Activated CD4-positive, alpha-beta T cell treated with anti-CD3 and anti-CD28 coated beads, Interleukin-2, amount 10 ng/mL, durations not matched to agents 7 days and 5 days (primary cell): ENCODE measurements at regions not wholly inside any gene's neighbourhood (a gene's known extent, or its start where the extent isn't known, plus 50 kb on each side); places are given as distances from the start of the nearest gene placed in this dataset.

Source experiments
- CTCF ChIA-PET: fragments of 350-600 bp; sonication (Branson Sonifier 250); formaldehyde crosslinking; loops from one replicate; lab custom pipeline; 2021; ENCODE audit warnings: antibody characterized with exemption; lab: Charles Lee
- POLR2A ChIA-PET: fragments of 350-600 bp; sonication (Branson Sonifier 250); formaldehyde crosslinking; loops from one replicate; lab custom pipeline; 2021; ENCODE audit warnings: antibody characterized with exemption; lab: Charles Lee
- DNase-seq: peaks from one replicate; pipeline ENCODE4 v3.0.0-alpha.2; 2020
- H3K27ac Mint-ChIP-seq: one replicate; pipeline ENCODE4 v1.8.0; 2021; ENCODE audit warnings: mild to moderate bottlenecking, moderate library complexity, mixed read lengths
- H3K27me3 Mint-ChIP-seq: one replicate; pipeline ENCODE4 v1.8.0; 2021; ENCODE audit warnings: mixed read lengths
- H3K36me3 Mint-ChIP-seq: one replicate; pipeline ENCODE4 v1.8.0; 2021; ENCODE audit warnings: low read depth, mixed read lengths
- H3K4me1 Mint-ChIP-seq: one replicate; pipeline ENCODE4 v1.8.0; 2021; ENCODE audit warnings: mixed read lengths
- H3K4me3 Mint-ChIP-seq: one replicate; pipeline ENCODE4 v1.8.0; 2021; ENCODE audit warnings: mild to moderate bottlenecking, moderate library complexity, mixed read lengths
- H3K9me3 Mint-ChIP-seq: one replicate; pipeline ENCODE4 v1.8.0; 2021; ENCODE audit warnings: mixed read lengths

GRCh38 chr5:26662806-26663360, 375.5 kb downstream of the CDH9 start:
- H3K36me3 Mint-ChIP-seq = no peaks in the 10 kb centered on the region
- POLR2A ChIA-PET = no interaction called here
- CTCF ChIA-PET = no interaction called here
- peaks cover 3% of the 10 kb centered on the region for H3K9me3 Mint-ChIP-seq
- no peak for DNase-seq
- no peak overlapping the region for H3K27ac Mint-ChIP-seq
- no peaks in the 10 kb centered on the region for H3K4me1 Mint-ChIP-seq
- H3K27me3 Mint-ChIP-seq = no peaks in the 10 kb centered on the region
- H3K4me3 Mint-ChIP-seq = no peak overlapping the region

GRCh38 chr5:26660116-26660515, 378.3 kb downstream of the CDH9 start:
- Mint-ChIP-seq H3K4me3 (no peak overlapping the region), H3K4me1 (no peaks in the 10 kb centered on the region), H3K9me3 (peaks cover 14% of the 10 kb centered on the region), H3K27me3 (no peaks in the 10 kb centered on the region), H3K27ac (no peak overlapping the region), H3K36me3 (no peaks in the 10 kb centered on the region)
- DNase-seq = no peak
- ChIA-PET POLR2A (no interaction called here), CTCF (no interaction called here)

GRCh38 chr5:26649000-26649399, 389.4 kb downstream of the CDH9 start:
- peaks cover 4% of the 10 kb centered on the region for H3K9me3 Mint-ChIP-seq
- no peaks in the 10 kb centered on the region for H3K4me1 Mint-ChIP-seq
- ChIA-PET POLR2A (no interaction called here), CTCF (no interaction called here)
- no peaks in the 10 kb centered on the region for H3K27me3 Mint-ChIP-seq
- no peak for DNase-seq
- H3K4me3 Mint-ChIP-seq = no peak overlapping the region
- no peak overlapping the region for H3K27ac Mint-ChIP-seq
- no peaks in the 10 kb centered on the region for H3K36me3 Mint-ChIP-seq

- no peak overlapping the region for H3K4me3 Mint-ChIP-seq
- H3K9me3 Mint-ChIP-seq = peaks cover 8% of the 10 kb centered on the region
- H3K36me3 Mint-ChIP-seq = no peaks in the 10 kb centered on the region
- H3K27ac Mint-ChIP-seq = no peak overlapping the region
- ChIA-PET CTCF (no interaction called here), POLR2A (no interaction called here)
- H3K4me1 Mint-ChIP-seq = no peaks in the 10 kb centered on the region
- H3K27me3 Mint-ChIP-seq = no peaks in the 10 kb centered on the region
- DNase-seq = no peak
Measured at GRCh38 chr5:26647781-26648180, 390.6 kb downstream of the CDH9 start.

GRCh38 chr5:26645659-26646058, 392.7 kb downstream of the CDH9 start:
- POLR2A ChIA-PET = no interaction called here
- no peak overlapping the region for H3K4me3 Mint-ChIP-seq
- no peaks in the 10 kb centered on the region for H3K27me3 Mint-ChIP-seq
- no peak overlapping the region for H3K27ac Mint-ChIP-seq
- no peak for DNase-seq
- CTCF ChIA-PET = no interaction called here
- H3K4me1 Mint-ChIP-seq = no peaks in the 10 kb centered on the region
- no peaks in the 10 kb centered on the region for H3K36me3 Mint-ChIP-seq
- peaks cover 15% of the 10 kb centered on the region for H3K9me3 Mint-ChIP-seq

- H3K9me3 Mint-ChIP-seq = peaks cover 18% of the 10 kb centered on the region
- no peaks in the 10 kb centered on the region for H3K27me3 Mint-ChIP-seq
- H3K36me3 Mint-ChIP-seq = no peaks in the 10 kb centered on the region
- H3K4me1 Mint-ChIP-seq = no peaks in the 10 kb centered on the region
- no peak overlapping the region for H3K4me3 Mint-ChIP-seq
- DNase-seq = no peak
- CTCF ChIA-PET = no interaction called here
- no peak overlapping the region for H3K27ac Mint-ChIP-seq
- POLR2A ChIA-PET = no interaction called here
Measured at GRCh38 chr5:26641492-26641891, 396.9 kb downstream of the CDH9 start.

GRCh38 chr5:26625099-26625498, 413.3 kb downstream of the CDH9 start:
- no peaks in the 10 kb centered on the region for H3K27me3 Mint-ChIP-seq
- ChIA-PET POLR2A (no interaction called here), CTCF (no interaction called here)
- H3K9me3 Mint-ChIP-seq = no peaks in the 10 kb centered on the region
- DNase-seq = no peak
- H3K4me1 Mint-ChIP-seq = no peaks in the 10 kb centered on the region
- no peak overlapping the region for H3K27ac Mint-ChIP-seq
- H3K4me3 Mint-ChIP-seq = no peak overlapping the region
- H3K36me3 Mint-ChIP-seq = no peaks in the 10 kb centered on the region

- CTCF ChIA-PET = no interaction called here
- Mint-ChIP-seq H3K27ac (no peak overlapping the region), H3K36me3 (no peaks in the 10 kb centered on the region), H3K4me1 (no peaks in the 10 kb centered on the region), H3K9me3 (peaks cover 2% of the 10 kb centered on the region), H3K27me3 (no peaks in the 10 kb centered on the region), H3K4me3 (no peak overlapping the region)
- POLR2A ChIA-PET = no interaction called here
- DNase-seq = no peak
Measured at GRCh38 chr5:26622947-26623346, 415.4 kb downstream of the CDH9 start.

- DNase-seq = no peak
- Mint-ChIP-seq H3K27me3 (no peaks in the 10 kb centered on the region), H3K4me3 (no peak overlapping the region), H3K4me1 (no peaks in the 10 kb centered on the region), H3K9me3 (peaks cover 13% of the 10 kb centered on the region), H3K27ac (no peak overlapping the region), H3K36me3 (no peaks in the 10 kb centered on the region)
- CTCF ChIA-PET = no interaction called here
- POLR2A ChIA-PET = no interaction called here
Measured at GRCh38 chr5:26610577-26610976, 427.8 kb downstream of the CDH9 start.

GRCh38 chr5:26601563-26601962, 436.8 kb downstream of the CDH9 start:
- H3K27me3 Mint-ChIP-seq = no peaks in the 10 kb centered on the region
- no peaks in the 10 kb centered on the region for H3K36me3 Mint-ChIP-seq
- CTCF ChIA-PET = interaction anchor here (0.7 kb wide), 1 partner anchor 12 kb away, joined by 3 read pairs; no protein-coding TSS in a partner anchor
- no peaks in the 10 kb centered on the region for H3K4me1 Mint-ChIP-seq
- peaks cover 11% of the 10 kb centered on the region for H3K9me3 Mint-ChIP-seq
- POLR2A ChIA-PET = no interaction called here
- H3K4me3 Mint-ChIP-seq = no peak overlapping the region
- H3K27ac Mint-ChIP-seq = no peak overlapping the region
- no peak for DNase-seq

GRCh38 chr5:26582350-26583045, 455.9 kb downstream of the CDH9 start:
- Mint-ChIP-seq H3K9me3 (peaks cover 8% of the 10 kb centered on the region), H3K27ac (no peak overlapping the region), H3K27me3 (no peaks in the 10 kb centered on the region), H3K4me3 (no peak overlapping the region), H3K36me3 (no peaks in the 10 kb centered on the region), H3K4me1 (no peaks in the 10 kb centered on the region)
- DNase-seq = no peak
- CTCF ChIA-PET = no interaction called here
- POLR2A ChIA-PET = no interaction called here

- Mint-ChIP-seq H3K27ac (no peak overlapping the region), H3K9me3 (peaks cover 8% of the 10 kb centered on the region), H3K4me3 (no peak overlapping the region), H3K36me3 (no peaks in the 10 kb centered on the region), H3K4me1 (no peaks in the 10 kb centered on the region), H3K27me3 (no peaks in the 10 kb centered on the region)
- DNase-seq = no peak
- CTCF ChIA-PET = no interaction called here
- POLR2A ChIA-PET = no interaction called here
Measured at GRCh38 chr5:26579712-26580111, 458.7 kb downstream of the CDH9 start.

GRCh38 chr5:26578002-26578401, 460.4 kb downstream of the CDH9 start:
- Mint-ChIP-seq H3K36me3 (no peaks in the 10 kb centered on the region), H3K27ac (no peak overlapping the region)
- CTCF ChIA-PET = no interaction called here

GRCh38 chr5:26572480-26572879, 465.9 kb downstream of the CDH9 start:
- POLR2A ChIA-PET = no interaction called here

More at GRCh38 chr5:26578002-26578401, 460.4 kb downstream of the CDH9 start:
- Mint-ChIP-seq H3K4me3 (no peak overlapping the region), H3K4me1 (no peaks in the 10 kb centered on the region), H3K27me3 (no peaks in the 10 kb centered on the region), H3K9me3 (peaks cover 7% of the 10 kb centered on the region)
- POLR2A ChIA-PET = no interaction called here
- no peak for DNase-seq

More at GRCh38 chr5:26572480-26572879, 465.9 kb downstream of the CDH9 start:
- Mint-ChIP-seq H3K9me3 (peaks cover 6% of the 10 kb centered on the region), H3K4me3 (no peak overlapping the region), H3K27me3 (no peaks in the 10 kb centered on the region), H3K4me1 (no peaks in the 10 kb centered on the region), H3K36me3 (no peaks in the 10 kb centered on the region), H3K27ac (no peak overlapping the region)
- no peak for DNase-seq
- CTCF ChIA-PET = no interaction called here
